Panc1 (cell line): ENCODE measurements at regions not wholly inside any gene's neighbourhood (a gene's known extent, or its start where the extent isn't known, plus 50 kb on each side); places are given as distances from the start of the nearest gene placed in this dataset.

ENCODE experiments used
- ATAC-seq: fragments of 200-7000 bp; cut with Tn5 transposase; 2 replicates; pipeline ENCODE4 v1.9.1; 2020; ENCODE audit warnings: mild to moderate bottlenecking, moderate library complexity
- BruUV-seq: library from RNA; stranded (reverse); fragments of 400-500 nt; replicated peaks from 2 replicates; lab custom pipeline; 2021; lab: Mats Ljungman, UMichigan
- CTCF ChIA-PET: fragments of 300-600 bp; sonication (Branson Sonifier 250); formaldehyde crosslinking; loops from one replicate; lab custom pipeline; 2022; ENCODE audit warnings: antibody characterized with exemption; lab: Charles Lee
- POLR2A ChIA-PET: fragments of 300-600 bp; sonication (Branson Sonifier 250); formaldehyde crosslinking; loops from one replicate; lab custom pipeline; 2022; ENCODE audit warnings: antibody characterized with exemption; lab: Charles Lee
- DNase-seq: peaks from one replicate; pipeline ENCODE4 v3.0.0-alpha.2; 2010; ENCODE audit warnings: low read depth, low spot score
- H3K27ac ChIP-seq: 2 replicates; pipeline ENCODE4 v1.5.1; 2011; ENCODE audit warnings: mild to moderate bottlenecking, low read length, inconsistent platforms
- H3K27me3 ChIP-seq: fragments of 200-500 bp; sonication (Bioruptor generic); 2 replicates; pipeline ENCODE4 v1.6.0; 2014; ENCODE audit warnings: low read length, inconsistent platforms; ENCODE audit not compliant: control insufficient read depth, insufficient read depth
- H3K36me3 ChIP-seq: fragments of 200-500 bp; sonication (Bioruptor generic); 2 replicates; pipeline ENCODE4 v1.5.1; 2014; ENCODE audit warnings: inconsistent platforms, mild to moderate bottlenecking, low read length, moderate library complexity; ENCODE audit not compliant: control insufficient read depth, insufficient read depth
- H3K4me1 ChIP-seq: 2 replicates; pipeline ENCODE4 v1.5.1; 2011; ENCODE audit warnings: inconsistent platforms, mild to moderate bottlenecking, low read length, moderate library complexity; ENCODE audit not compliant: control insufficient read depth, insufficient read depth
- H3K4me3 ChIP-seq, 2 experiments: 2 replicates each; pipeline ENCODE4 v1.5.1; 2011 to 2012; ENCODE audit warnings: low read depth in 2 of 2, low read length in 2 of 2, mild to moderate bottlenecking in 2 of 2, inconsistent platforms in 1 of 2, moderate library complexity in 1 of 2
- H3K9me3 ChIP-seq: fragments of 200-500 bp; sonication (Bioruptor generic); 2 replicates; pipeline ENCODE4 v1.5.1; 2014; ENCODE audit warnings: low read depth, mild to moderate bottlenecking, inconsistent platforms, low read length, moderate library complexity; ENCODE audit not compliant: control insufficient read depth, insufficient read depth
- CTCF ChIP-seq: fragments of 450-650 bp; IDR thresholded peaks from 2 replicates; pipeline ENCODE4 v1.5.1; 2017; ENCODE audit warnings: mild to moderate bottlenecking
- POLR2AphosphoS5 ChIP-seq: IDR thresholded peaks from 2 replicates; pipeline ENCODE4 v1.6.1; 2012; ENCODE audit warnings: mild to moderate bottlenecking, low read depth, low read length, moderate library complexity
- SIN3A ChIP-seq: IDR thresholded peaks from 2 replicates; pipeline ENCODE4 v1.6.1; 2012; ENCODE audit warnings: low read depth, mild to moderate bottlenecking, low read length, moderate library complexity, borderline replicate concordance; ENCODE audit not compliant: insufficient read depth
- TCF7L2 ChIP-seq: IDR thresholded peaks from 2 replicates; pipeline ENCODE4 v1.6.1; 2011; ENCODE audit warnings: mild to moderate bottlenecking, low read depth, low read length, inconsistent platforms
- in situ Hi-C: cut with HindIII; loops from 2 replicates; pipeline ENCODE4 v1.10.0; 2016; ENCODE audit warnings: low sequenced_read_pairs, low pct_unique_long_range_greater_than_20kb
- intact Hi-C: fragments of 100-400 bp; cut with micrococcal nuclease; formaldehyde crosslinking; loops from one replicate; pipeline ENCODE4 v1.10.0; 2022; ENCODE audit not compliant: unreplicated experiment
- TF ChIP-seq, protein P1 (sequence below), 2 experiments: IDR thresholded peaks; 2 replicates each; pipeline ENCODE4 v1.6.1; 2011 to 2012; ENCODE audit warnings: low read depth in 2 of 2, control low read depth in 1 of 2, low read length in 1 of 2, mild to moderate bottlenecking in 1 of 2, moderate library complexity in 1 of 2; ENCODE audit not compliant: insufficient read depth in 1 of 2

DNA sequence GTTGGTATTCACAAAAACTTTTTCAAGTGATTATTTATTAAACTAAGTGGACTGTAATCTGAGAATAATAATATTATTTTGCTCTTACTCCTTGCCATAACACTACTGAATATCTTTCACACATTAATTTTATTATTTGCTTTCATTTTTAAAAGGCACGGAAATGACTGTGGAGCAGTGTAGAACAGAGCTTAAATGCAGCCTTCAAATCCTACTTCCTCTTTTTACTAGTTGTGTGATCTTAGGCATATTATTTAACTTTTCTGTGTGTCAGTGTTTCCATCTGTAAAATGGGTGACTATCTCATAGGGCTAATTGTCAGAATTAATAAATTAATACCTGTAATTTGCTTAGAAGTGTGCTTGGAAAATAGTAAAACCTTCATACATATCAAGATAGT is 55.5 kb upstream of the SLC8A1 start:
- H3K4me1 ChIP-seq = no peaks in the 10 kb centered on the region
- in situ Hi-C loops (no loop called here), intact Hi-C loops (no loop called here)
- no TSS peak for BruUV-seq
- H3K27ac ChIP-seq = no peak overlapping the region
- ChIA-PET POLR2A (no interaction called here), CTCF (no interaction called here)
- DNase-seq (no peak), ATAC-seq (no peak)
- H3K36me3 ChIP-seq = no peaks in the 10 kb centered on the region
- no peaks in the 10 kb centered on the region for H3K9me3 ChIP-seq
- 0 out of 2 replicates have a peak, but pooled peaks cover 4% of the 10 kb centered on the region for H3K27me3 ChIP-seq
- TF ChIP-seq POLR2AphosphoS5 (no peak), TCF7L2 (no peak), CTCF (no peak), SIN3A (no peak)
- TF ChIP-seq, protein P1, sequence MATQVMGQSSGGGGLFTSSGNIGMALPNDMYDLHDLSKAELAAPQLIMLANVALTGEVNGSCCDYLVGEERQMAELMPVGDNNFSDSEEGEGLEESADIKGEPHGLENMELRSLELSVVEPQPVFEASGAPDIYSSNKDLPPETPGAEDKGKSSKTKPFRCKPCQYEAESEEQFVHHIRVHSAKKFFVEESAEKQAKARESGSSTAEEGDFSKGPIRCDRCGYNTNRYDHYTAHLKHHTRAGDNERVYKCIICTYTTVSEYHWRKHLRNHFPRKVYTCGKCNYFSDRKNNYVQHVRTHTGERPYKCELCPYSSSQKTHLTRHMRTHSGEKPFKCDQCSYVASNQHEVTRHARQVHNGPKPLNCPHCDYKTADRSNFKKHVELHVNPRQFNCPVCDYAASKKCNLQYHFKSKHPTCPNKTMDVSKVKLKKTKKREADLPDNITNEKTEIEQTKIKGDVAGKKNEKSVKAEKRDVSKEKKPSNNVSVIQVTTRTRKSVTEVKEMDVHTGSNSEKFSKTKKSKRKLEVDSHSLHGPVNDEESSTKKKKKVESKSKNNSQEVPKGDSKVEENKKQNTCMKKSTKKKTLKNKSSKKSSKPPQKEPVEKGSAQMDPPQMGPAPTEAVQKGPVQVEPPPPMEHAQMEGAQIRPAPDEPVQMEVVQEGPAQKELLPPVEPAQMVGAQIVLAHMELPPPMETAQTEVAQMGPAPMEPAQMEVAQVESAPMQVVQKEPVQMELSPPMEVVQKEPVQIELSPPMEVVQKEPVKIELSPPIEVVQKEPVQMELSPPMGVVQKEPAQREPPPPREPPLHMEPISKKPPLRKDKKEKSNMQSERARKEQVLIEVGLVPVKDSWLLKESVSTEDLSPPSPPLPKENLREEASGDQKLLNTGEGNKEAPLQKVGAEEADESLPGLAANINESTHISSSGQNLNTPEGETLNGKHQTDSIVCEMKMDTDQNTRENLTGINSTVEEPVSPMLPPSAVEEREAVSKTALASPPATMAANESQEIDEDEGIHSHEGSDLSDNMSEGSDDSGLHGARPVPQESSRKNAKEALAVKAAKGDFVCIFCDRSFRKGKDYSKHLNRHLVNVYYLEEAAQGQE (IDR thresholded peaks at IDR 0.05; ENCODE audit: insufficient read depth in 1 of 2, low read depth in 2 of 2, low read length in 1 of 2) = no peak
- no peak overlapping the region for H3K4me3 ChIP-seq

DNA sequence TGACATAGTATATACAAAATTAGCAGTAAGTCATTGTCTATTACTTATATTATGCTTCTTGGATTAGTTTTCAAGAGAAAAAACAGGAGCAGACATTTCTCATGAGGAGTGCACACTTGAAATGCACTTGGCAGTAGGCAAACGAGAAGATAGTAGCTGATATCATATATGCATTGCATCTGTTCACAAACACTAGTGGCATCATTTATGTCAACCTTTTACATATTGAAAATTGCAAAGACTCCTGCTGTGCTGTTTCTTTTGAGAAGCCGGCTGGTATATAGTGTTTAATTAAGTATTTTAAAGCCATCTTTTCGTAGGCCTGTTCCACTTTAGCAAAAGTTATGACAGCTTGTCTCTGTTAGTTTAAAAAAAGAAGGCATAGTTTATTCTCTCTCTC is 58.4 kb upstream of the SLC8A1 start:
- Histone ChIP-seq H3K9me3 (no peaks in the 10 kb centered on the region), H3K4me1 (no peaks in the 10 kb centered on the region), H3K4me3 (no peak overlapping the region), H3K27ac (no peak overlapping the region), H3K27me3 (0 out of 2 replicates have a peak, but pooled peaks cover 6% of the 10 kb centered on the region), H3K36me3 (no peaks in the 10 kb centered on the region)
- in situ Hi-C loops = no loop called here
- ATAC-seq (no peak), DNase-seq (no peak)
- ChIA-PET CTCF (no interaction called here), POLR2A (no interaction called here)
- BruUV-seq = no TSS peak
- intact Hi-C loops = no loop called here
- TF ChIP-seq, protein P1 (IDR thresholded peaks at IDR 0.05; ENCODE audit: insufficient read depth in 1 of 2, low read depth in 2 of 2, low read length in 1 of 2) = no peak
- TF ChIP-seq SIN3A (no peak), CTCF (no peak), POLR2AphosphoS5 (no peak), TCF7L2 (no peak)
